Astrocyte of the cerebellum (primary cell): ENCODE measurements at regions not wholly inside any gene's neighbourhood (a gene's known extent, or its start where the extent isn't known, plus 50 kb on each side); places are given as distances from the start of the nearest gene placed in this dataset.

Experiments used
- DNase-seq: peaks from one replicate; pipeline ENCODE4 v3.0.0-alpha.2; 2011; ENCODE audit warnings: low read depth
- H3K4me3 ChIP-seq: 2 replicates; pipeline ENCODE4 v1.5.1; 2011; ENCODE audit warnings: mild to moderate bottlenecking, low read depth, low read length, moderate library complexity
- CTCF ChIP-seq: IDR thresholded peaks from 2 replicates; pipeline ENCODE4 v1.5.1; 2012; ENCODE audit warnings: low read length, low read depth, moderate library complexity, mild to moderate bottlenecking; ENCODE audit errors: missing control alignments
- in situ Hi-C: cut with HindIII; loops from 2 replicates; pipeline ENCODE4 v1.10.0; 2017; ENCODE audit warnings: low sequenced_read_pairs

GRCh38 chr10:44244745-44245600, 139.9 kb downstream of the CXCL12 start:
- TF ChIP-seq CTCF: no peak
- no peak overlapping the region for H3K4me3 ChIP-seq
- DNase-seq: no peak
- in situ Hi-C loops: no loop called here

DNA sequence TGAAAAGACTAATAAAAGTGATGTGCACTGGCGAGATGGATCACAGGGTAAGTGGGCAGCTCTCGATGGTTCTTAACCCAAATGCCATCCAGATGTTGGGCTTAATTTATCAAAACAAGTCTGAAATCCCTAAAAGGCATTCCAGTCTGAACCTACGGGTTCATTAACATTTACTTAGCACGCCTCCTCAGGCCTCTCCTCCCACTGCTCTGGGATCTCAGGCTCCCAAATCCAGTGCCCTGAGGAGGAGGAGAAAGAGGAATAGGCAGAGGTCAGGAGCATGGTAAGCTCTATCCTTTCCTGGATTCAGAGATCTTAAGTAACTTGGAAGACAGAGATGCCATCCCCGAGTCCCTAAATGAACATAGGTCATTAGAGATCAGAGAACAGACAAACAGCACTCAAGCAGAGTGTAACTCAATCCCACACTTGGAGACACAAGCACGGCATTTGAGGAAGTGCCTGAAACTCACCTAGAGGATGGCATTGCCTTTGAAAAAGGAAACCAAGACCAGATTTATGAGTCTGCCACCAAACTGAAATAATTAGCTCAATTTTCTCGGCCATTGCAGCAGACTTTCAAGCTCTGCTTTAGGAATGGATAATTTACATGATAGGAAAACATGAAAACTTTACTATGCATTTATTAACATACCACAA, 140.9 kb downstream of the CXCL12 start:
- no peak overlapping the region for H3K4me3 ChIP-seq
- no peak for TF ChIP-seq CTCF
- in situ Hi-C loops: no loop called here
- no peak for DNase-seq

- in situ Hi-C loops: no loop called here
- TF ChIP-seq CTCF: no peak
- DNase-seq: no peak
- H3K4me3 ChIP-seq: no peak overlapping the region
Observed at GRCh38 chr10:44242826-44243225, 142.1 kb downstream of the CXCL12 start.

GRCh38 chr10:44242091-44242490, 142.8 kb downstream of the CXCL12 start:
- in situ Hi-C loops: no loop called here
- no peak for DNase-seq
- no peak for TF ChIP-seq CTCF
- no peak overlapping the region for H3K4me3 ChIP-seq

DNA sequence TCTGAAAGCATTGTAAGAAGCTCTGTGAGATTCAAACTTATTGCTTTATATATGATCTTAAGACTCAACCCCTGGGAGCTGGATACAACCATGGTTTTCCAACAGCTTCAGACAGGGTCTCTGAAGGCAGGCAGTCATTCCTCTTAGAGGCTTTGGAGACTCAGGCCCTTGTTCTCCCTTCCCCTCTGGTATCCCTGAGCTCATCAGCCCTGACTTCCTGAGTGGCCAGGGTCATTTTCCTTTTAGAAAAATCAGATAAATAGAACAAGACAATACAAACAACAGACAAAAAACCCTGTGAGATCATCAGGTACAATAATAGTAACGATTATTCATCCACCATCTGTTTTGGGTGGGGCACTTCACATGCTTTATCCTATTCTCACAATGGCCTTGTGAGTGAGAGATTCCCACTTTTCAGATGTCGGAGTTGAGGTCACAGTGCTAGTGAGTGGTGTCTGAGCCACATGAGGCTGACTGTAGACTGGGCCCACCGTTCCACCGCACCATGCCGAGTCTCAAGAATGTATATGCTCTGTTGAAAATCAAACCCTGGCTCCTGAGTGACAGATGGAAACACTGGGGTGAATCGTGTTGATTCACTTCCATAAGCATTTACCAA, 144.2 kb downstream of the CXCL12 start:
- TF ChIP-seq CTCF: no peak
- DNase-seq: no peak
- in situ Hi-C loops: no loop called here
- no peak overlapping the region for H3K4me3 ChIP-seq

DNA sequence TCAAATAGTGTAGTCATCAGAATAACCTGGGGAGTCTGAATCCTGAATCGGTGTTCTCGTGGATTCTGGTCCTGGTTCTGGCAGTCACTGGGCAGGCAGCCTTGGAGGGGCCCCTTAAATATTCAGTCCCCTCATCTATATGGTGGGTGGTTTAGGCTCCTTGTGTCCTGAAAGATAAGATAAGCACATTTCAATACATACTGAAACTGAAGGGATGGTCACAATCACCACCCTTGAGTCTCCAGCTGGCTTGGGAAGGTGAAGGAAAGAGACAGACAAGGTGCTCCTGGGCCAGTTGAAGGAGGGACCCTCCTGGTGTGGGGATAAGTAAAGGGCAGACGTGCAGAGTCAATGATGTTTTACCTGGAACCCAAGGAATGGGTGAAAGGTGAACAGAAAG, 146.7 kb downstream of the CXCL12 start:
- H3K4me3 ChIP-seq: no peak overlapping the region
- no peak for DNase-seq
- no peak for TF ChIP-seq CTCF
- in situ Hi-C loops: no loop called here
